GM12865 (cell line): ENCODE measurements at regions not wholly inside any gene's neighbourhood (a gene's known extent, or its start where the extent isn't known, plus 50 kb on each side); places are given as distances from the start of the nearest gene placed in this dataset.

Experiments
- DNase-seq: peaks from one replicate; pipeline ENCODE4 v3.0.0; 2010; ENCODE audit warnings: low read depth
- H3K4me3 ChIP-seq: 2 replicates; pipeline ENCODE4 v1.5.1; 2011; ENCODE audit warnings: mild to moderate bottlenecking, low read depth, low read length, control low read depth
- TF ChIP-seq, protein P1 (sequence below): IDR thresholded peaks from 2 replicates; pipeline ENCODE4 v1.5.1; 2011; ENCODE audit warnings: low read length, control low read depth, low read depth, inconsistent platforms; ENCODE audit not compliant: insufficient read depth; ENCODE audit errors: missing control alignments

DNA sequence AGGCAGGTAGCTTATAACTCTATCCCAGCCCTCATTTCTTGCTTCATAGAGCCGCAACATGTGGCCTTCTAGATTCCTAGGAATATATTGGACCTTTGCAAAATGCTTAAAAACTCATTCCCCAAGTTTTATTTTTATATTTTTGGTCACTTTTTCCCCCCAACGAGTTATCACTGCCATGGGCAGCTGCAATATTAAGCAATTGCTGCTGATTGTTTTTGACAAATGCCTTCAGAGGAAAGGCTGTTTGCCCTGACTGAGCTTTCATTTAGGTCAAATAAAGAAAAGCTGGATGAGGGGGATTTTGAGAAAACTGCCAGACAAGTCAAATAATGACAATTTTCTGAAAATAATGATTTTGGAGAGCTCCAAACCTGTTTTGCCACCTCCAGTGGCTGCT lies 976.9 kb upstream of the MBL2 start:
- TF ChIP-seq, protein P1, sequence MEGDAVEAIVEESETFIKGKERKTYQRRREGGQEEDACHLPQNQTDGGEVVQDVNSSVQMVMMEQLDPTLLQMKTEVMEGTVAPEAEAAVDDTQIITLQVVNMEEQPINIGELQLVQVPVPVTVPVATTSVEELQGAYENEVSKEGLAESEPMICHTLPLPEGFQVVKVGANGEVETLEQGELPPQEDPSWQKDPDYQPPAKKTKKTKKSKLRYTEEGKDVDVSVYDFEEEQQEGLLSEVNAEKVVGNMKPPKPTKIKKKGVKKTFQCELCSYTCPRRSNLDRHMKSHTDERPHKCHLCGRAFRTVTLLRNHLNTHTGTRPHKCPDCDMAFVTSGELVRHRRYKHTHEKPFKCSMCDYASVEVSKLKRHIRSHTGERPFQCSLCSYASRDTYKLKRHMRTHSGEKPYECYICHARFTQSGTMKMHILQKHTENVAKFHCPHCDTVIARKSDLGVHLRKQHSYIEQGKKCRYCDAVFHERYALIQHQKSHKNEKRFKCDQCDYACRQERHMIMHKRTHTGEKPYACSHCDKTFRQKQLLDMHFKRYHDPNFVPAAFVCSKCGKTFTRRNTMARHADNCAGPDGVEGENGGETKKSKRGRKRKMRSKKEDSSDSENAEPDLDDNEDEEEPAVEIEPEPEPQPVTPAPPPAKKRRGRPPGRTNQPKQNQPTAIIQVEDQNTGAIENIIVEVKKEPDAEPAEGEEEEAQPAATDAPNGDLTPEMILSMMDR: no peak
- H3K4me3 ChIP-seq: no peak overlapping the region
- DNase-seq: no peak

DNA sequence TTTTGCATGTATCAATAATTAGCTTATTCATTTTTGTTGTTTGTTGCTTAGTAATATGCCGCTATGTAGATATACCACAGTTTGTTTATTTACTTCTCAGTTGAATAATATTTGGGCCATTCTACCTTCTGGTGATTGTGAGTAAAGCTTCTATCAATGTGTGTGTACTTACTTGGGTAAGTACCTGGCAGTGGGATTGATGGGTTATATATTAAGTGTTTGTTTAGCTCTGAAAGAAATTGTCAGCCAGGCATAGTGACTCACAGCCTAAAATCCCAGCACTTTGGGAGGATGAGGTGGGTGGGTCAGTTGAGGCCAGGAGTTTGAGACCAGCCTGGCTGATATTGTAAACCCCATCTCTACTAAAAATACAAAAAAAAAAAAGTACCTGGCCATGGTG lies 975.7 kb upstream of the MBL2 start:
- DNase-seq: no peak
- H3K4me3 ChIP-seq: no peak overlapping the region
- TF ChIP-seq, protein P1: no peak

DNA sequence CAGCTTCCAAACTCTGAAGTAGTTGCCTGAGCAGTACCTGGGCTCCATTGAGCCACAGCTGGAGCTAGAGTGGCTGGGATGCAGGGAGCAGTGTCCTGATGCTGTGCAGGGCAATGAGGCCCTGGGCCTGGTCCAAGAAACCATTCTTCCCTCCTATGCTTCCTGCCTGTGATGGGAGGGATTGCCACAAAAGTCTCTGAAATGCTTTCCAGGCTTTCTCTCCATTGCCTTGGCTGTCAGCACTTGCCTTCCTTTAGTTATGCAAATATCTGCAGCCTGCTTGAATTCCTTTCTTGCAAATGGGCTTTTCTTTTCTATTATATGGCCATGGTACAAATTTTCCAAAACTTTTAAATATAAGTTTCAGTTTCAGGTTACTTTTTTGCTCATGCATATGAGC lies 972.2 kb upstream of the MBL2 start:
- no peak overlapping the region for H3K4me3 ChIP-seq
- DNase-seq: no peak
- TF ChIP-seq, protein P1: no peak

DNA sequence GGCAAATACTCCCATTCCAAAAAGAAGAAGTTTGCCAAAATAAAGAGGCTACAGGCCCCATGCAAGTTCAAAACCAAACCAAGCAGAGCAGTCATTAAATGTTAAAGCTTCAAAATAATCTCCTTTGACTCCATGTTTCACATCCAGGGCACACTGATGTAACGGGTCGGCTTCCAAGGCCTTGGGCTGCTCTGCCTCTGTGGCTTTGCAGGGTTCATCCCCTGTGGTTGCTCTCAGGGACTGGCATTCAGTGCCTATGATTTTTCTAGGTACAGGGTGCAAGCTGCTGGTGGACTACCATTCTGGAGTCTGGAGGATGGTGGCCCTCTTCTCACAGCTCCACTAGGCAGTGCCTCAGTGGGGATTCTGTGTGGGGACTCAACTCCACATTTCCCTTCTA lies 971.6 kb upstream of the MBL2 start:
- no peak for DNase-seq
- H3K4me3 ChIP-seq: no peak overlapping the region
- TF ChIP-seq, protein P1: no peak

DNA sequence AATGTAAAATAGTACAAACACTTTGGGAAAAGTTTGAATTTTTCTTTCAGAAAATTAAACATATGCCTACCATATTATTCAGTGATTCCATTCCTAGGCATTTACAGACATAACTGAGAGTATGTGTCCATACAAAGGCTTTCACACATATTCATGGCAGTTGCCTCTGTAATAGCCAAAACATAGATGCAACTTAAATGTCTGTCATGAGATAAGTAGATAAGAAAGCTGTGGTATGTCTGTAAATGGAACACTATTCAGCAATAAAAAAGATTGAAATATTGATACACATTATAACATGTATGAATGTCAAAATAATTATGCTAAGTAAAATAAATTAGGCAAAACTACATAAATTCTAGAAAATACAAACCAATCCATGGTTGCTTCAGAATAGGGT lies 964.5 kb upstream of the MBL2 start:
- TF ChIP-seq, protein P1: no peak
- H3K4me3 ChIP-seq: no peak overlapping the region
- no peak for DNase-seq

DNA sequence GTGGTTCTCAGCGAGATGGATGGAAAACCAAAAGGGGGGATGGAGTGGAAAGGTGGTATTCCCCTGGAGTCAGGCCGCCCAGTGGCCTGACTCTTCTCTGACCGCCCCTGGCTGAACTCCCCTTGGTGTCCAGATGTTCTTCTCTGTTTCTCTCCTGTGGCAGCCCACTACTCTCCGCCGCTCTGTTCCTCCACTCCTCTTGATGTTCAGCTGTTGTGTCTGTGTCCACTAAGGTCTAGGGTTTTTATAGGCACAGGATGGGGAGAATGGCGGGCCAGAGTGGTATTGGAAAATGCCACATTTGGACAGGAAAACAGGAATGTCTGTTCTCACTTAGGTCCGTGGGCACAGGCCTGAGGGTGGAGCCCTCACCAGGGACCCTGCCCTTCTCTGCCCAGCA lies 954.3 kb upstream of the MBL2 start:
- DNase-seq: no peak
- H3K4me3 ChIP-seq: no peak overlapping the region
- TF ChIP-seq, protein P1: no peak

DNA sequence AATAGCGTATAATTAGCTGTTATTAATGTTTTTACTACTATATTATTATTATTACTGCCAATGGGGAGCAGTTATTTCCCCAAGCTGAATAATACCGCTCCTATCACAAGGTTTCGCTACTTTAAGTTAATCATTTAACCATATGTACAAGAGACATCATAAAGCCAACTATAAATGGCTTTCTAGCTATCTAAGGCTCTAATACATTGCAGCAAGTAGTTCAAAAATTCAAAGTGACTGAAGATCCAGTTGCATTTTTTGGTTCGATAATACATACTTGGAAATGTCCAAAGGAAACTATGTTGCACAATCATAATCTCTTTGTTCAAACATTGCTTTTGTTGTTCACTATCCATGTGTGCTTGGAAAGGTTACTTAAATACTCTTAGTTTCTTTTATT lies 952.0 kb upstream of the MBL2 start:
- no peak overlapping the region for H3K4me3 ChIP-seq
- no peak for DNase-seq
- TF ChIP-seq, protein P1: no peak
